GM18870 (cell line): ENCODE measurements at regions not wholly inside any gene's neighbourhood (a gene's known extent, or its start where the extent isn't known, plus 50 kb on each side); places are given as distances from the start of the nearest gene placed in this dataset.
"Not testable (repeated sequence)": the region's sequence is repeated elsewhere in the genome, so short reads cannot be mapped to it uniquely, and the experiment has no call there.

Experiments
- ATAC-seq: cut with Tn5 transposase; IDR thresholded peaks from one replicate; pipeline ENCODE4 v1.9.1; 2021; ENCODE audit warnings: moderate library complexity; ENCODE audit not compliant: unreplicated experiment

GRCh38 chr21:33974513-33975468 is 59.2 kb upstream of the ATP5PO start:
- ATAC-seq, result no peak

DNA sequence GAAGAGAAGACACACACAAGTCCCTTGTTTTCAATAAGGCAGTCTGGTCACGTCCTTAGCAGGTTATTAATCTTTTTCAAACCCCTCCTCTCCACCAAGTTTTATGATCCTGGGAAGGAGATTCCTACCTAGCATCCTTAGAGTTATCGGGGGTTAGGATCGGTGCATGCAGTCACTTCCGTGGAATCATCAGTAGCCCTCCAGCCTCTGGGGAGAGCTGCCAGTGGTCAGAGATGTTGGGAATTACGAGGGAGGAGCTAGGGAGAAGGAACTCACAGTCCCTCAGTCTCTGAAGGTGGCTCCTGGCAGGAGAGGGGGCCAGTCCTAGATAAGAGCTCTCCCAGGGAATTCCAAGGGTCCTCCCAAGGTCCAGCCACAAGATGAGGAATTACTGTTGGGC is 57.7 kb upstream of the ATP5PO start:
- no peak for ATAC-seq

DNA sequence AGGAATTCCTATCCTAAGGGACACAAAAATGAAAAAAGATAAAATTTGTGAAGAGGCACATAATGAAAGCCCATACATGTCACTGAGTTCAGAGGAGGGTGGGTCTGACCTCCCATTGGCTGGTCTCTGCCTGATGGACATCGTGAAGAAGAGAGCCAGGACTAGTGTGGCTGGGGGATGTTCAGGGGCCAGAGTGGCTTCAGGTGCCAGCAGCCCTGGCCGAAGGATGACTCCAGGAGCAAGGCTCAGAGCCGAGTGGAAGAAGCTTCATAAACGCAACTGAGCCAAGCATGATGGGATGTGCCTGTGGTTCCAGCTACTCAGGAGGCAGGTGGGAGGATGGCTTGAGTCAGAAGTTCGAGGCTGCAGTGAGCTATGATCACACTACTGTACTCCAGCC is 56.9 kb upstream of the ATP5PO start:
- no peak for ATAC-seq

DNA sequence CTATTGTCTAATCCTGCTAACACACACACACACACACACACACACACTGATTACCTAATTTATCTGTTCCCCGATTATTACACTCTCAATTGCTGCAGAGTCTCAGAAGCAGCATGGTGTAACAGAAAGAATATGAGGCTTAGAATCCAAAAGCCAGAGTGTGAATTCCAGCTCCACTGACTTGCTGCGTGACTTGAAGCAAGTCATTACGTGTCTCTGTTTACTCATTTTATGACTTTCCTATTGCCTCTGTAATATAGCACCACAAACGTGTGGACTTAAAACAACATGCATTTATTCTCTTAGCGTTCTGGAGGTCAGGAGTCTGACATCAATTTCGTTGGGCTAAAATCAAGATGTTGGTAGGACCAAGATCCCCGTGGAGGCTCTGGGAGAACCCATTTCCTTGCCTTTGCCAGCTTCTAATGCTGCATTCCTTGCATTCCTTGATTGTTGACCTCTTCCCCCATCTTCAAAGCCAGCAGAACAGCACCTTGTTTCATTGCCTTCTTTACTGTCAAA is 55.9 kb upstream of the ATP5PO start:
- no peak for ATAC-seq

DNA sequence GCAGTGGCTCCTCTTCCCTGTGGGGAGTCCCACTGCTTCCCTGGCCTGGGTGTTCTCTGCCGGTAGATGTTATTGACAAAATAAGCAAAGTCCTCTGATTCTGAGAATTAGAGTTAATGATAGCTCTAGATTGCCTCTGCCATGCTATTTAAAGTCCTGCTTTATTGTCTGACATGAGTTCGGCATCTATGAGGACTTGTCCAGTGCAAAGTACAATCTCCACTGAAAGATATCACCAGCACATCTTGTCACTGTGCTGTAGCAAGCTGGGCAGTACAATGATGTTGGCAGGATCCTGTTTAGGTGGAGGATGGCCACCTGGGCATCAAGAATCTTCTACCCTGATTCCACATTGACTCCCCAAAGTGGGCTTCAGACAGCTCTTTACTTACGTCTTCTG is 54.0 kb upstream of the ATP5PO start:
- no peak for ATAC-seq

- ATAC-seq, result no peak
These were observed 53.4 kb upstream of the ATP5PO start for GRCh38 chr21:33968995-33969348.

- ATAC-seq, result no peak
These were observed 52.7 kb upstream of the ATP5PO start for GRCh38 chr21:33968080-33968994.

- no peak for ATAC-seq
These were observed 51.5 kb upstream of the ATP5PO start for GRCh38 chr21:33967086-33967571.

DNA sequence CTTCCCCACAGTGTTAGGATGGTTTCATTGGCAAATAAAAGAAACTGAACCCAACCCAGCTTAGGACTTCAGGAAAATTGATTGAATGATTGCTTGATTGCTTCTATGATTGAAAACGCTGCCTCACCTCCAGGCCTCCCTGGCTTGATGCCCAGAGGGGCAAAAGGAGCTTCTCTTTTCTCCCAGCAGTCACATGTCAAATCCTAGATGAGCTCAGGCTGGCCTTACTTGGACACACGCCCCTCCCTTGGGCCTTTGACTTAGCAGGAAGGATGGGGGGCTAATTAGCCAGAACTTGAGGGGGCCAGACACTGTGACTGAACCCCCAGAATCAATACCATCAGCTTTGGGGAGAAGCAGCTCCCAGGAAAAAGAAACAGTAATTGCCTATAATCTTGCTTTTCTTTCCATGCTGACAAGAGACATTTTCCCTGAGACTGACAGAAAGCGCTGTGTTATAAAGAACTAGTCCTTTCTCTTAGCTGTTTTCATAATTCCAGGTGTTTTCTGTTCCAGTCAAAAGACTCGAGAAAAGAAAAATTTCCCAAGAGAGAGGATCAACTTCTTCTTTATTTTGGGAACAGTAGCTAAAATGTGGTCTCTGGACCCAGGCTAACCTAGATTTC is 50.8 kb upstream of the ATP5PO start:
- ATAC-seq, result no peak

DNA sequence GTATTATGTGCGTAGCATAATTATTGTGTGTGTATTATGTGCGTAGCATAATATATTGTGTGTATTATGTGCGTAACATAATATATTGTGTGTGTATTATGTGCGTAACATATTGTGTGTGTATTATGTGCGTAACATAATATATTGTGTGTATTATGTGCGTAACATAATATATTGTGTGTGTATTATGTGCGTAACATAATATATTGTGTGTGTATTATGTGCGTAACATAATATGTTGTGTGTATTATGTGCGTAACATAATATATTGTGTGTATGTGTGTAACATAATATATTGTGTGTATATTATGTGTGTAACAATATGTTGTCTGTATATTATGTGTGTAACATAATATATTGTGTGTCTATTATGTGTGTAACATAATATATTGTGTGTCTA is 50.1 kb upstream of the ATP5PO start:
- ATAC-seq, result not testable (repeated sequence)
